ENCODE measurements at regions not wholly inside any gene's neighbourhood (a gene's known extent, or its start where the extent isn't known, plus 50 kb on each side); places are given as distances from the start of the nearest gene placed in this dataset.
"Not testable (repeated sequence)": the region's sequence is repeated elsewhere in the genome, so short reads cannot be mapped to it uniquely, and the experiment has no call there.

DNA sequence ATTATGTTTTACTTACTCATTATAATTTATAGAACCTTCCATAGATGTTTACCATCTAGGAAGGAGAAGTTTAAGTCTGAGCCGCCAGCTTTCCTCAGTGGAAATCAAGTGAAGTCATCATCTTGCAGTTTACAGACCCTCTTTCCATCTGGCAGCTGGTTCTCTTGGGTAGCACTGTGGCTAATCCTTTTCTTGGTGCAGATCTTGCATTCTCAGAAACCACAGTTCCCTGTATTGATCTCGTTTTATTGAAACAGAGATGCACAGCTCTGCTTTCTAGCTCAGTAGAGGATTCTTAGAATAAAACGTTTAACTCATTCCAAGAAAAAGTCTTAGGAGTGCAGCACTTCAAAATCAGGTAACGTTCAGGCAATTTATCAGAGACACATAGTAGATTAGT is 1154.7 kb downstream of the FOXD4L5 start:
- DNase-seq: not testable (repeated sequence)

DNA sequence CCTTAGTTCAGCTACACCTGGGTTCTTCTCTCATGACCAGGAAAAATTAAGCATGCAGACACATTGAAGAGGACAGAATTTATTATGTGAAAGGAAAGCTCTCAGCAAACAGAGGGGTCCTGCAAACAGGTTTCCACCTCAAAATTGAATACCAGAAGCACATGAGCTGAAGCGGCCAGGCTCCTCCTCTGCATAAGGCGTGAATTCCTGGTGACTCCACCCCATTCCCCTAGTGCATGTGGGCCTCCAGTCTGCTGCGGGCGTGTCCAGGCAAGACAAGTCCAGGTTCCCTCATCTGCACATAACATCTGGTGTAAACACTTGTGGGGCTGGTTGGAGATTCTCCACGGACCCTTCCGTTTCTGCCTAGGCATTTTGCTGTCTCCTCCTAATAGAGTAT is 1156.4 kb downstream of the FOXD4L5 start:
- DNase-seq: no peak

DNA sequence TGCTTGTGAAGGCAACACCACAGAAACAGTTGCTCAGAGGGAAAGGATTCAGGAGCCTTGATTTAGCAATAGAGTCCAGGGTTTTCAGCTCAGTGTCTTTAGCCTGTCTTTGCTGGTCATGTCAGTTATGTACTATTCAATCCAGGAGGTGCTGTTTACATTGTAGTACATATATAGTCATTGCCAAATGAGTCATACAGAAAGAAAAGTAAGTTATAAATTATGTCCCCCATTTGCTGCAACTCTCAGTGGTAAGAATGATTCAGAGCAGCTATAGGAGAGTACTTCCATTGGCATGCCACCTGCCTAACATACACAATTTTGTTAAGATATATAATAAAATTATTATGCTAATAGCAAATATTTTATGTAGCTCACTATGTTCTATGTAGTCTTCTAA is 1163.4 kb downstream of the FOXD4L5 start:
- DNase-seq: not testable (repeated sequence)

DNA sequence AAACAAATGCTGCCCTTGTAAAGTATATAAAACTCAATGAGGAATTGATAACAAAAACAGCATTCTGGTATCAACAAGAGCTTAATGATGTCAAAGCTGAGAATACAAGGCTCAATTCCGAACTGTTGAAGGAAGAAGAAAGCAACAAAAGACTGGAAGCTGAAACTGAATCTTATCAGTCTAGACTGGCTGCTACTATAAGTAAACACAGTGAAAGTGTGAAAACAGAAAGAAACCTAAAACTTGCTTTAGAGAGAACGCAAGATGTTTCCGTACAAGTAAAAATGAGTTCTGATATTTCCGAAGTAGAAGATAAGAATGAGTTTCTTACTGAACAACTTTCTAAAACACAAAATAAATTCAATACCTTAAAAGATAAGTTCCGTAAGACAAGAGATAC is 1167.7 kb downstream of the FOXD4L5 start:
- not testable (repeated sequence) for DNase-seq

DNA sequence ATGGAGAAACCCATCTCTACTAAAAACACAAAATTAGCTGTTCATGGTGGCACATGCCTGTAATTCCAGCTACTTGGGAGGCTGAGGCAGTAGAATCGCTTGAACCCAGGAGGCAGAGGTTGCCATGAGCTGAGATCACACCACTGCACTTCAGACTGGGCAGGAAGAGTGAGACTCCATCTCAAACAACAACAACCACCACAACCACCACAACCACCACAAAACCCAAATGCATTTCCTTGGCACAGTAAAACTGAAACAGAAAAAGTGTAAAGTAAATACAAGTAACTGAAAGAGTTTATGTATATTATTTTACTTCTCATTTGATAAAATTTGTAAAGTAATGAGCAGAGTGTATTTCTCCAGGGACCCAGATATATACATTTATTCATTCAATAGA is 1177.1 kb downstream of the FOXD4L5 start:
- not testable (repeated sequence) for DNase-seq

DNA sequence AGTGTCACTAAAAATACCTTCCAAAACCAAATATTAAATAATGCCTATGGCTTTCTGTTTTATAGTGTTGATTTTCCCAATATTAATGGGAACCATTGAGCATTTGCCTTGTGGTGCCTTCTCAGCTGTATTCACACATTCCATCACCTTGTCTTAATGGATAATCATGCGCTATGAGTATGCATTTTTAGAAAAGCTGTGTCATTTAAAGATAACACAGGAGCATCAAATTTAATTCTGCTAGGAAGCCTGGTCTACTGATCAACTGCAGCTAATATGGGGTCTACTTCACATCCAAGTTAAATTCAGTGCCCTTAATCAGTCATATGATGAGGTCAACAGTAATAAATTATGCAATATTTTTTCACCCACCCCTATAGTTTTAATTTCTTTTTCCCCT is 1177.8 kb downstream of the FOXD4L5 start:
- DNase-seq: not testable (repeated sequence)

DNA sequence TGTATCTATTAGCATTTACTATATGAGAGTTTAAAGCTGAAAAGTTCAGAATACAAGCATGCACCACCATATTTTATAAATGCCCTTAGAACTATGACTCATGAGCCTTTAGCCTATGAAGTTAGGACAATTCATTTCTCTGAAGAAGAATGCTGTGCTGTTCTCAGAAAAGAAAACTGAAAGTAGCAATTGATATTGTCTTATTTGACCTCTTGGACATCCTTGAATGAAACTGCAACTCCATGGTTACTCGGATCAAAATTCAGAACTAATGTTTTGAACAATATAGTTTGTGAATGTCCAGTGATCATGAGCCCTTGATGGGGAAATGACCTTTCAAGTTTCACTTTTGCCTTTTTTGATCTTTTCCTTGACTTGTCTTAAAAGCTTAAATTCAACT is 1179.8 kb downstream of the FOXD4L5 start:
- not testable (repeated sequence) for DNase-seq

DNA sequence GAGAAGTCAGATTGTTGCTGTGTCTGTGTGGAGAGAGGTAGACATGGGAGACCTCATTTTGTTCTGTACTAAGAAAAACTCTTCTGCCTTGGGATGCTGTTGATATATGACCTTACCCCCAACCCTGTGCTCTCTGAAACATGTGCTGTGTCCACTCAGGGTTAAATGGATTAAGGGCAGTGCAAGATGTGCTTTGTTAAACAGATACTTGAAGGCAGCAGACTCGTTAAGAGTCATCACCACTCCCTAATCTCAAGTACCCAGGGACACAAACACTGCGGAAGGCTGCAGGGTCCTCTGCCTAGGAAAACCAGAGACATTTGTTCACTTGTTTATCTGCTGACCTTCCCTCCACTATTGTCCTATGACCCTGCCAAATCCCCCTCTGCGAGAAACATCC is 1183.5 kb downstream of the FOXD4L5 start:
- DNase-seq: not testable (repeated sequence)

DNA sequence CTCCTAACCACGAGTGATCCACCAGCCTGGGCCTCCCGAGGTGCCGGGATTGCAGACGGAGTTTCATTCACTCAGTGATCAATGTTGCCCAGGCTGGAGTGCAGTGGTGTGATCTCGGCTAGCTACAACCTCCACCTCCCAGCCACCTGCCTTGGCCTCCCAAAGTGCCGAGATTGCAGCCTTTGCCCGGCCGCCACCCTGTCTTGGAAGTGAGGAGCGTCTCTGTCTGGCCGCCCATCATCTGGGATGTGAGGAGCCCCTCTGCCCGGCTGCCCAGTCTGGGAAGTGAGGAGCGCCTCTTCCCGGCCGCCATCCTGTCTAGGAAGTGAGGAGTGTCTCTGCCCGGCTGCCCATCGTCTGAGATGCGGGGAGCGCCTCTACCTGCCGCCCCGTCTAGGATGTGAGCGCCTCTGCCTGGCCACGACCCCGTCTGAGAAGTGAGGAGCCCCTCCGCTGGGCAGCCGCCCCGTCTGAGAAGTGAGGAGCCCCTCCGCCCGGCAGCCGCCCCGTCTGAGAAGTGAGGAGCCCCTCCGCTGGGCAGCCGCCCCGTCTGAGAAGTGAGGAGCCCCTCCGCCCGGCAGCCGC is 1184.3 kb downstream of the FOXD4L5 start:
- DNase-seq: not testable (repeated sequence)

DNA sequence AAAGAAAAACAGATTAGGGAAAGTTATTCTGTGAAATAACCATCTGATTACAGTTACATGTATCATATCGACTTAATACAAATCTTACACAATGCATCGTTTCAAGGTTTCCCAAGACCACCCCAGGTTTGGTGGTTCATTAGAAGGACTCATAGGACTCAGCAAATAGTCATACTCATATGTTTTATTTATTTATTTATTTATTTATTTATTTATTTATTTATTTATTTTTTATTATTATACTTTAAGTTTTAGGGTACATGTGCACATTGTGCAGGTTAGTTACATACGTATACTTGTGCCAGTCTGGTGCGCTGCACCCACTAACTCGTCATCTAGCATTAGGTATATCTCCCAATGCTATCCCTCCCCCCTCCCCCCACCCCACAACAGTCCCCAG is 1199.0 kb downstream of the FOXD4L5 start:
- not testable (repeated sequence) for DNase-seq

DNA sequence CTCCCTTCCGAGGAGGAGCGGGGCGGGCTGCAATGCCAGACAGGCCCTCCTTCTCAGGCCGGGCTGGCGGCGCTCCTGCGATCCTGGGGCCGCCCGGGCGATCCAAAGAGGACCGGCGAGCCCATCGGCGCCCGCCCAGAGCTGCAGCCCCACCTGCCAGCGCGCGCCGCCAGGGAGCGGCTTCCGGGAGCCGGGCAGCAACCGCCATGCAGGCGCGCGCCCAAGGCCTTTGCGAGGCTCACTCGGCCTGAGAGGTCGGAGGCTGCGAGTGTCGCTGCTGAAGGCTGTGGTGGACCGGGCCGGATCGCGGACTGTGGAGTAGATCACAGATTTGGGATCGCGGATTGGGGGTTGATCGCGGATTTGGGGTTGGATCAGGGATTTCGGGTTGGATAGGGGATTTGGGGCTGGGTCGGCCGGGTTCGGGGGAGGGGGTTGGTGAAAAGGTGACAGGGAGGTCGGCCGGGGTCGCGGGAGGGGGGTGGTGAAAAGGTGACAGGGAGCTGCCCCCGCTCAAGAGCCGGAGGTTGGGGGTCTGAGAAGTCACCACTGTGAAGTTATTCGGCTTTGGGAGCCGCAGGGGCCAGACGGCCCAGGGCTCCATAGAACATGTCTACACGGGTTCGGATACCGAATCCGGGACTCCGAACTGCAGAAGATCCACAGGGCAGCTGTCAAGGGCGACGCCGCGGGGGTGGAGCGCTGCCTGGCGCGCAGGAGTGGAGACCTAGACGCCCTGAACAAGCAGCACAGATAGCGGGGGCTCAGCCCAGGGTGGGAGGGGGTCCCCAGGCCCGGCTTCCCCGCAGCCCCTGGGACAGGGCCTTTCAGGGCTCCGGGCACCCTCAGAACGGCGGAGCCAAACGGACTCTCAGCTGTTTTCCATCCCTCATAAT is 1213.4 kb downstream of the FOXD4L5 start:
- DNase-seq: not testable (repeated sequence)

DNA sequence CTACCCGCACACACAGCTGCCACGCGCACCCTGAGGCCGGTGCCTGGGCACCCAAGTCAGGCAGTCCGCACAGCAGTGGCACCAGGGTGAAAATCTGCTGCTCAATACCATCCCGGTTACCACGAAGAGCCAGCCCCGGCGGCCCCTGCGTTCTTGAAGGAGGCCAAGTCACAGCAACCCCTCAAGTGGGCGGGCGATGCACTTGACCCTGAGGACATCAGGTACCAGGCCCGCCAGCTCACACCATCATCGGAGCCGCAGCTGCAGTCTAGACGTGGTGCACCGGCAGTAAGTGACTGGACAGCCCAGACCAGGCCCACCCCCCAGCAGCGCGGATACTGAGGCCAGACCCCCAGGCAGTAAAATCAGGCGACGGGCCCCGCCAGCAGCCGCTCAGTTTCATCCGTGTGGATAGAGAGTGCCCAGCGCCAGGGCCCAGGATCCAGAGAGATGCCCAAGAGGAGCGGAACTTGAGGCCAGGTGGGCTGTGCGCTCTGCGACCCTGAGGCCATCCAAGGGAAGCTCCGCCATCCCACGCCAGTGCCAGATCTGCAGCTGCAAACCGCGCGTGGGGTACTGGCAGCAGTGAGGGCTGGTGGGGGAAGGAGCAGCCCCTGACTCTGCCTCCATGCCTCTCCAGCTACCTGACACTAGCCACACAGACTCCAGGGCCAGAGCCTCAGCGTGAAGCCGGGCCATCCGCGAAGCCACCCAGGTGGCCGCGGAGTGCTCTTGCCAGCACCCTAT is 1214.2 kb downstream of the FOXD4L5 start:
- DNase-seq: not testable (repeated sequence)

DNA sequence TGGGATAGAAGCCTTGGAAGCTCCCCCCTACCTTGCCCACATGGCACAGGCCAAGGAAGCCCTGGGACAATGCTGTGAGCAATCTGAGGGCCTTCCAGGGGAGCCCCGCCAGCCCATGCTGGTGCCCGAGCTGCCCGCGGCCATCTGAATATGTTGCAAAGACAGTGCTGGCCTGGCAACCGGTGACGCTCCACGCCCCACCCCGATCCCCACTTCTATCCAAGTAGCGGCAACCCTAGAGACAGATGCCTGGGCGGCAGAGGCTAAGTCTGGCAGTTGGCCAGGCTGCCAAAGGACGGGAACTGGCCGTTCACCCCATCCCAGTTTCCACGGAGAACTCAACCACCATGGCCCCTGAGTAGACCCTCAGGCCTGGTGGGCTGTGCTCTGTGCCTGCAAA is 1214.9 kb downstream of the FOXD4L5 start:
- DNase-seq: not testable (repeated sequence)

DNA sequence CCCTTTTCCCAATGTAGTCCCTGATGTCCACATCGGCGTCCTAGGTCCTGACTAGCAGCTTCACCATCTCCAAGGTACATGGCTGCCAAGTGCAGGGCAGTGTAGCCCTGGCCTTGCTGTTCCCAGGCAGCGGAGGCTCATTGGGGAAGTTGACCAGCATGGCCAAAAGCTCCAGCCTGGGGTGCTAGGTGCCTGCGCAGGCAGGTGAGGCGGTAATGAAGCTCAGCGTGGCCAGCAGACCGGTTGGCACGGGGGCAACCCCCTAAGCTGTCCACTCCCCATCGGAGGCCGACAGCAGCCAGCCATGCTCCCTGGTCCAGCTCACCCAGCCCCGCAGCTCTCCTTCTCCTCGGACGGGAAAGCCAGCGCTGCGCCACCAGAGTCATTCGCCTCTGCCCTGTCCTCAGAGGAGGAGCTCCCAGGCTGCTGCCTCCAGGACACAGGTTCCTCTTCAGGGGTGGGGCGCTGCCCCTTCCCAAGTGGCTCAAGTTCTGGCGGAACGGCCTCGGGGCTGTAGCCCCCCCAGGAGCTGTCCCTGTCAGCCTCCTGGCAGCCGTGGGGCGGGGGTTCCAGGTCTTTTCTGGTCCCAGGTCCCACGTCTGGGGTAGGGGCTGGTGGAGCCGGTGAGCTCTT is 1218.2 kb downstream of the FOXD4L5 start:
- no peak for DNase-seq

DNA sequence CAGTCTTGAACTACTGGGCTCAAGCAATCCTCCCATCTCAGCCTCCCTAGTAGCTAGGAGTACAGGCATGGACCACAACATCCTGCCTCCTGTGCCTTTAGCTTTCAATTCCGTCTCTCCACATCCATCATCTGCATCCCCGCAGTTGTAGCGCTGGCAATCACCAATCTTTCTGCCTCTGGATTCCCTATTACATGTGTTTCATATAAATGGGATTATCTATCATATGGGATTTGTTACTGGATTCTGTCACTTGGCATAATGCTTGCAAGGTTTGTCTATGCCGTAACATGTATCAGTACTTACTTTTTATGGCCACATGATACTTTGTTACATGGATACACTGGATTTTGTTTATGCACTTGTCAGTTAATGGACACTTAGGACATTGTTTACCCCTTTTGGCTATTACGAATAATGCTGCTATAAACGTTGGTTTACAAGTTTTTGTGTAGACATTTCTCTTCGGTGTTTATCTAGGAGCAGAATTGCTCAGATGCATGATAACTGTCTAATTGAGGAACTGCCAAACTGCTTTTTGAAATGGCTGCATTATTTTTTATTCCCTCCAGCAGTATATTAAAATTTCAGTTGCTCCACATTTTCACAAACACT is 1223.9 kb downstream of the FOXD4L5 start:
- no peak for DNase-seq

DNA sequence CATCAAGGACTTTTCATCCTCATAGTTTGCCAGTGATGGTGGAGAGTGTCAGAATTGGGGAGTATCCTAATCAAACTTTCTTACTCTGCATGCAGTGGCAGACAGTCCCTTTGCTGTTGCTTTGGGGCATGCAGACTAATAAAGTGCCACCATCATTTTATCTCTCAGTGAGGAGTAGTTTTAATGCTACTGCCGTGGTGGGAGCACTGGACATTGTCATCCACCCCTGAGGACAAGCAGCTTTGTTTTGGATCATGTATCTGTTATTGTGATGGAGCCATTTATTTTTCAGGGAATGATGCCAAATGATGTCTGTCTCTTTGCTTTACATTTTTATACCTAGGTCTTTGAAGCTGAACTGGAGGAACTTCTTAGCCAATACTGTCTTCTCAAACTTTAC is 1226.9 kb downstream of the FOXD4L5 start:
- not testable (repeated sequence) for DNase-seq

DNA sequence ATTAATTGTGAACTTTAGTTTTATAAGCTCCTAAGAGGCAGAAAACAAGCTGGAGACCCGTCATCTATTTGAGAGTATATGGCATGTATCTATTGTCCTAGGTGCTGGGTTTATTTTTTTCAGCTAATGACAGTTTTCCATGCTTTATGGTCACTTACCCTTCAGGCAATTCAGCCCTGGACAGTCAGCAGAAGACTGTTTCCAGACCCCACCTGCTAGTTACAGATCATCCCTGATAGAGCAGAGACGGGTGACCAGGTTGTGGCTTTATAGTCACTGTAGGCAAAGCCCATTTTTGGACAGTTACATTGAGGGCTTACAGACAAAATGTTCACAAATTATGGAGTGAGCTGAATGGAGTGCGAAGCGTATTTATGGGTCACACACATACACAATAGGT is 1227.5 kb downstream of the FOXD4L5 start:
- no peak for DNase-seq

DNA sequence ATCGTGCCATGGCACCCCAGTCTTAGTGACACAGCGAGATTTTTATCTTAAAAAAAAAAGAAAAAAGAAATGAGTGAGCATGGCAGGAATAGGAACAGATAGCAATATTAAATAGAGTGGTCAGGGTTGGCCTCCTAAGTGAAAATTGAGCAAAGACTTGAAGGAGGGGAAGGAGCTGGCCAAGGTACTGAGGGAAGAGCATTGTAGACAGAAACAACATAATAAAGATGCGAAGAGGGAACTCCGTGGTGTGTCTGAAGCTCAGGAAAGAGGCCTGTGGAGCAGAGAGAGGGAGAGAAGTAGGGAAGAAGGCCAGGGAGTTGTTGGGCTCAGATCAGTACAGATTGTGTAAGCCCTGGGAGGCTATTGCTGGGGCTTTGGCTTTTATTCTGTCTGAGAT is 1256.1 kb downstream of the FOXD4L5 start:
- DNase-seq: not testable (repeated sequence)

DNA sequence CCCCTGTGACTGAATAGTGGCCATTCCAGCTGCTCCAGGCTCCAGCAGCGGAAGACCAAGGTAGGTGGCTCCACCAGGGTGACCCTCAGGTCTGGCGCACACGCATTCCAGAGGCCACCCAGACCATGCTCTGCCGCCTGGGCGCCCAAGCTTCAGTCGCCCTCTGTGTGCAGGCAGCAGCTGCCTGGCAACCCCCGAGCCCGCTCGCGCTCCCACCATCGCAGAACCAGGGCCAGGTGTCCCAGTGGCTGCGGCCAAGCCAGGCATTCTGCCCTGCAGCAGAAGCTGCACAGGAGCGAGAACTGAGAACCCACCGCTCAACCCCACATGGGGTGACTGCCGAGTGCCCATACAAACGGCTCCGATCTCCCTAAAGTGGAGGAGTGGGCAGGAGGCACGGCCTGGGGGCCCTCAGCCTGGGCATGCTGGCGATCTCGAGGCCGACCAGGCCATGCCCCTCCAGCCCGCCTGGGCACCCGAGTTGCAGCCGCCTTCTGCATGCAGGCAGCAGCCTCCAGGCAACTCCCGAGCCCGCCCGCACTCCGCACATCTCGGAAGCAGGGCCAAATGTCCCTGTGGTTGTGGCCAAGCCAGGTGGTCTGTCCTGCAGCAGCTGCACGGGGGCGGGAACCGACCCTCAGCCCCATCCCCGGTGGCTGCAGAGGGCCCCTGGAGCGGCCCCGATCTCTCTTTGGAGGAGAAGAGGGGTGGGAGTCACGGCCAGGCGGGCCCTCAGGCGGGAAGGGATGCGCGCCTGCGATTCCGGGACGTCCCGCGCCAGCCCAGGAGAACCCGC is 1264.1 kb downstream of the FOXD4L5 start:
- DNase-seq: not testable (repeated sequence)

DNA sequence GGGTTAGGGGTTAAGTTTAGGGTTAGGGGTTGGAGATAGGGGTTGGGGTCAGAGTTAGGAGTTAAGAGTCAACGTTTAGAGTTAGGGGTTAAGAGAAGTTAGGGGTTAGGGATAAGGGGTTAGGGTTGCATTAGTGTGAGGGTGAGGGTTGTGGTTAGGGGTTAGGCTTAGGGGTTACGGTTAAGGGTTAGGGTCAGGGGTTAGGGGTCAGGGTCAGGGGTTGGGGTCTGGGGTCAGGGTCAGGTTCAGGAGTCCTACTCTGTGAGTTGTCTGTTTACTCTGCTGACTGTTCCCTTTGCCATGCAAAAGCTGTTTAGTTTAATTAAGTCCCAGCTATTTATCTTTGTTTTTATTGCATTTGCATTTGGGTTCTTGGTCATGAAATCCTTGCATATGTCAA is 1267.3 kb downstream of the FOXD4L5 start:
- not testable (repeated sequence) for DNase-seq

DNA sequence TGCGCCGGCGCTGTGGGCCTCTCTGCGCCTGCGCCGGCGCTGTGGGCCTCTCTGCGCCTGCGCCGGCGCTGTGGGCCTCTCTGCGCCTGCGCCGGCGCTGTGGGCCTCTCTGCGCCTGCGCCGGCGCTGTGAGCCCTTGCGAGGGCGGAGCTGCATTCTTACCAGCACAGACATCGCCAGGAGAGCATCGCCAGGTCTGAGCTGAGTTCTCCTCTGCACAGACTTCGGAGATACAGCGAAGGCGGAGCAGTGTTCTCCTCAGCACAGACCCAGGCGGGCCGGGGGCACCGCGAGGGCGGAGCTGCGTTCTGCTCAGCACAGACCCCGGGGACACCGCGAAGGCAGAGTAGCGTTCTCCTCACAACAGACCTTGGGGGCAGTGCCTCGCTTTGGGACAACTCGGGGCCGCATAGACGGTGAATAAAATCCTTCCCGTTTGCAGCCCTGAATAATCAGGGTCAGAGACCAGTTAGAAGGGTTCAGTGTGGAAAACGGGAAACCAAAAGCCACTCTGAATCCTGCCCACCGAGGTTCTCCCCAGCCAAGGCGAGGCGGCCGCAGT is 1268.1 kb downstream of the FOXD4L5 start:
- DNase-seq: peak; percentile 32
